CD14-positive monocyte (primary cell): ENCODE measurements at regions not wholly inside any gene's neighbourhood (a gene's known extent, or its start where the extent isn't known, plus 50 kb on each side); places are given as distances from the start of the nearest gene placed in this dataset.
"Not testable (repeated sequence)": the region's sequence is repeated elsewhere in the genome, so short reads cannot be mapped to it uniquely, and the experiment has no call there.

ENCODE experiments used
- DNase-seq, 3 donors: peaks; one replicate each; pipeline ENCODE4 v3.0.0-alpha.2; 2011 to 2022
- H2AFZ ChIP-seq: 2 replicates; pipeline ENCODE4 v1.6.0; 2012; ENCODE audit warnings: mild to moderate bottlenecking, low read depth, low read length, inconsistent platforms; ENCODE audit not compliant: insufficient read depth, poor library complexity, severe bottlenecking
- H3K27ac ChIP-seq, 2 donors: 1 replicate in 1 of 2; 2 replicates in 1 of 2; pipeline ENCODE4 v1.5.1; 2012 to 2013; ENCODE audit warnings: low read length in 2 of 2, control low read depth in 1 of 2, inconsistent platforms in 1 of 2, low read depth in 1 of 2, mild to moderate bottlenecking in 1 of 2
- H3K27me3 ChIP-seq, 2 donors: one replicate each; pipeline versions ENCODE4 v1.6.0 to v1.6.1; 2011 to 2013; ENCODE audit warnings: low read length in 2 of 2; ENCODE audit not compliant: control insufficient read depth in 2 of 2, insufficient read depth in 2 of 2
- H3K36me3 ChIP-seq, 2 donors: replicated peaks in 1 of 2; 1 replicate in 1 of 2; 2 replicates in 1 of 2; pipeline versions ENCODE4 v1.5.1 to v1.6.1; 2012 to 2013; ENCODE audit warnings: low read length in 2 of 2, control low read depth in 1 of 2, inconsistent platforms in 1 of 2, mild to moderate bottlenecking in 1 of 2; ENCODE audit not compliant: insufficient read depth in 2 of 2, control insufficient read depth in 1 of 2
- H3K4me1 ChIP-seq, 2 donors: 1 replicate in 1 of 2; 2 replicates in 1 of 2; pipeline versions ENCODE4 v1.5.1 to v1.6.1; 2012 to 2013; ENCODE audit warnings: low read length in 2 of 2, control low read depth in 1 of 2, inconsistent platforms in 1 of 2, mild to moderate bottlenecking in 1 of 2, moderate library complexity in 1 of 2; ENCODE audit not compliant: insufficient read depth in 2 of 2, control insufficient read depth in 1 of 2
- H3K4me2 ChIP-seq: replicated peaks from 2 replicates; pipeline ENCODE3; 2012; ENCODE audit warnings: low read length, moderate library complexity, mild to moderate bottlenecking; ENCODE audit not compliant: poor library complexity, severe bottlenecking; ENCODE audit errors: extremely low read depth
- H3K4me3 ChIP-seq, 3 experiments: fragments of 200-600 bp in 1 of 3; sonication (generic) in 1 of 3; replicated peaks in 1 of 3; 1 replicate in 2 of 3; 2 replicates in 1 of 3; pipeline ENCODE4 v1.5.1; 2011 to 2013; ENCODE audit warnings: low read length in 3 of 3, mild to moderate bottlenecking in 3 of 3, control low read depth in 2 of 3, low read depth in 2 of 3, inconsistent platforms in 1 of 3, moderate library complexity in 1 of 3
- H3K79me2 ChIP-seq: 2 replicates; pipeline ENCODE4 v1.6.0; 2012; ENCODE audit warnings: mild to moderate bottlenecking, control low read depth, inconsistent platforms, low read length, moderate library complexity; ENCODE audit not compliant: insufficient read depth
- H3K9ac ChIP-seq: 2 replicates; pipeline ENCODE4 v1.6.0; 2017; ENCODE audit warnings: low read length, mild to moderate bottlenecking; ENCODE audit not compliant: insufficient read depth, poor library complexity, severe bottlenecking
- H3K9me3 ChIP-seq, 2 donors: replicated peaks in 1 of 2; 1 replicate in 1 of 2; 2 replicates in 1 of 2; pipeline versions ENCODE4 v1.5.1 to v1.6.1; 2012 to 2013; ENCODE audit warnings: low read length in 2 of 2, control low read depth in 1 of 2; ENCODE audit not compliant: control insufficient read depth in 1 of 2, insufficient read depth in 1 of 2
- H4K20me1 ChIP-seq: 2 replicates; pipeline ENCODE4 v1.6.0; 2012; ENCODE audit warnings: mild to moderate bottlenecking, low read length, control low read depth, moderate library complexity; ENCODE audit not compliant: insufficient read depth
- H3K27ac Mint-ChIP-seq, 7 donors: one replicate each; pipeline ENCODE4 v1.8.0; 2020; ENCODE audit warnings: mild to moderate bottlenecking in 7 of 7, mixed read lengths in 7 of 7, moderate library complexity in 6 of 7, inconsistent platforms in 2 of 7
- H3K27me3 Mint-ChIP-seq, 3 donors: one replicate each; pipeline ENCODE4 v1.8.0; 2021 to 2022; ENCODE audit warnings: low read depth in 3 of 3, mild to moderate bottlenecking in 3 of 3, mixed read lengths in 3 of 3, moderate library complexity in 3 of 3, inconsistent platforms in 1 of 3
- H3K36me3 Mint-ChIP-seq, 2 donors: one replicate each; pipeline ENCODE4 v1.8.0; 2020; ENCODE audit warnings: mixed read lengths in 2 of 2, inconsistent platforms in 1 of 2, mild to moderate bottlenecking in 1 of 2
- H3K4me1 Mint-ChIP-seq: one replicate; pipeline ENCODE4 v1.8.0; 2020; ENCODE audit warnings: mild to moderate bottlenecking, mixed read lengths
- H3K4me3 Mint-ChIP-seq, 2 donors: one replicate each; pipeline ENCODE4 v1.8.0; 2020; ENCODE audit warnings: mild to moderate bottlenecking in 2 of 2, mixed read lengths in 2 of 2, moderate library complexity in 1 of 2
- H3K9me3 Mint-ChIP-seq, 7 donors: one replicate each; pipeline ENCODE4 v1.8.0; 2020 to 2022; ENCODE audit warnings: mixed read lengths in 7 of 7, mild to moderate bottlenecking in 6 of 7, moderate library complexity in 6 of 7, inconsistent platforms in 2 of 7
- WGBS: methylation state at CpG from one replicate; pipeline ENCODE4 v1.1.5; 2013; ENCODE audit warnings: missing lambda C conversion rate; ENCODE audit not compliant: insufficient coverage; 5-methylcytosine and 5-hydroxymethylcytosine counted together
- intact Hi-C, 2 donors: fragments of 100-400 bp; cut with micrococcal nuclease; formaldehyde crosslinking; loops; one replicate each; pipeline versions ENCODE4 v1.15.0 to v1.15.1; 2023

GRCh38 chr9:38927970-38928369 is 208.0 kb upstream of the FAM240B start:
- H3K27me3 ChIP-seq, H3K9ac ChIP-seq, H2AFZ ChIP-seq, intact Hi-C loops, H3K4me2 ChIP-seq, H3K36me3 Mint-ChIP-seq, H3K27ac ChIP-seq, H4K20me1 ChIP-seq, H3K9me3 ChIP-seq, H3K36me3 ChIP-seq, H3K4me1 Mint-ChIP-seq, H3K4me3 ChIP-seq, H3K9me3 Mint-ChIP-seq, H3K27me3 Mint-ChIP-seq, H3K27ac Mint-ChIP-seq, DNase-seq, H3K4me3 Mint-ChIP-seq, H3K79me2 ChIP-seq, H3K4me1 ChIP-seq: not testable (repeated sequence)
- no CpG with 5 or more reads among the region's 4 CpGs for WGBS

- H3K9me3 ChIP-seq, H3K36me3 ChIP-seq, H3K27me3 ChIP-seq, H3K27ac ChIP-seq, H3K4me3 ChIP-seq, H3K9me3 Mint-ChIP-seq, DNase-seq, H2AFZ ChIP-seq, H3K4me2 ChIP-seq, H3K27me3 Mint-ChIP-seq, H3K9ac ChIP-seq, intact Hi-C loops, H3K79me2 ChIP-seq, H4K20me1 ChIP-seq, H3K4me1 ChIP-seq, H3K4me3 Mint-ChIP-seq, H3K27ac Mint-ChIP-seq, H3K4me1 Mint-ChIP-seq, H3K36me3 Mint-ChIP-seq: not testable (repeated sequence)
- WGBS, result no CpG with 5 or more reads among the region's 3 CpGs
Measured at GRCh38 chr9:38926565-38926964, 206.6 kb upstream of the FAM240B start.

- H3K4me3 Mint-ChIP-seq, H2AFZ ChIP-seq, H3K4me1 Mint-ChIP-seq, H4K20me1 ChIP-seq, H3K9ac ChIP-seq, DNase-seq, H3K4me3 ChIP-seq, H3K27ac Mint-ChIP-seq, H3K9me3 Mint-ChIP-seq, H3K36me3 Mint-ChIP-seq, H3K27me3 Mint-ChIP-seq, H3K36me3 ChIP-seq, H3K4me2 ChIP-seq, H3K79me2 ChIP-seq, H3K9me3 ChIP-seq, H3K4me1 ChIP-seq, H3K27ac ChIP-seq, intact Hi-C loops, H3K27me3 ChIP-seq: not testable (repeated sequence)
- WGBS, result no CpG with 5 or more reads among the region's 3 CpGs
Measured at GRCh38 chr9:38921253-38921652, 201.3 kb upstream of the FAM240B start.

- H3K27me3 Mint-ChIP-seq, H3K4me1 ChIP-seq, intact Hi-C loops, H3K9me3 Mint-ChIP-seq, H3K79me2 ChIP-seq, H3K9ac ChIP-seq, H3K9me3 ChIP-seq, H3K4me3 ChIP-seq, H3K4me3 Mint-ChIP-seq, H3K4me2 ChIP-seq, H3K36me3 ChIP-seq, H2AFZ ChIP-seq, H3K27me3 ChIP-seq, H3K27ac Mint-ChIP-seq, DNase-seq, H3K27ac ChIP-seq, H4K20me1 ChIP-seq, H3K4me1 Mint-ChIP-seq, H3K36me3 Mint-ChIP-seq: not testable (repeated sequence)
- no CpG with 5 or more reads among the region's 4 CpGs for WGBS
Measured at GRCh38 chr9:38910629-38911028, 190.7 kb upstream of the FAM240B start.
